SK-N-SH treated with all-trans-retinoic acid at 6 μM for 48 hours (cell line): ENCODE measurements at regions not wholly inside any gene's neighbourhood (a gene's known extent, or its start where the extent isn't known, plus 50 kb on each side); places are given as distances from the start of the nearest gene placed in this dataset.
"Not testable (repeated sequence)": the region's sequence is repeated elsewhere in the genome, so short reads cannot be mapped to it uniquely, and the experiment has no call there.

Experiments
- TCF4 ChIP-seq: fragments of 250-450 bp; sonication (Bioruptor Pico); IDR thresholded peaks from 2 replicates; pipeline ENCODE4 v1.8.0; 2021; ENCODE audit warnings: mild to moderate bottlenecking, moderate library complexity, borderline replicate concordance
- TOX ChIP-seq: fragments of 250-450 bp; sonication (Bioruptor Pico); IDR thresholded peaks from 2 replicates; pipeline ENCODE4 v1.8.0; 2021; ENCODE audit warnings: mild to moderate bottlenecking, moderate library complexity, borderline replicate concordance
- ZFP3 ChIP-seq: fragments of 250-450 bp; sonication (Bioruptor Pico); IDR thresholded peaks from 2 replicates; pipeline ENCODE4 v1.5.0; 2020; ENCODE audit warnings: mild to moderate bottlenecking, moderate library complexity

GRCh38 chr4:49140351-49140750, 154.3 kb downstream of the CWH43 start:
- not testable (repeated sequence) for TF ChIP-seq TCF4, TOX, ZFP3 (CRISPR knock-in tag)
